ENCODE measurements at regions not wholly inside any gene's neighbourhood (a gene's known extent, or its start where the extent isn't known, plus 50 kb on each side); places are given as distances from the start of the nearest gene placed in this dataset.
"Not testable (repeated sequence)": the region's sequence is repeated elsewhere in the genome, so short reads cannot be mapped to it uniquely, and the experiment has no call there.

GRCh38 chr12:66744461-66744860, 65.6 kb upstream of the GRIP1 start:
- no peak for FAIRE-seq
- no peak for TF ChIP-seq SPI1 (IDR thresholded peaks at IDR 0.05; ENCODE audit: low read depth, low read length)
- no peak for DNase-seq (ENCODE audit: insufficient read length, low spot score)

GRCh38 chr12:66744956-66745383, 66.1 kb upstream of the GRIP1 start:
- DNase-seq (ENCODE audit: insufficient read length, low spot score) (no peak), FAIRE-seq (no peak)
- TF ChIP-seq PAX5 (IDR thresholded peaks at IDR 0.05; ENCODE audit: insufficient read depth, low read length, severe bottlenecking), result no peak
- TF ChIP-seq POLR2A (IDR thresholded peaks at IDR 0.05; ENCODE audit: low read depth, low read length), result no peak
- TF ChIP-seq SPI1 (IDR thresholded peaks at IDR 0.05; ENCODE audit: low read depth, low read length), result no peak
- TF ChIP-seq TAF1 (IDR thresholded peaks at IDR 0.05; ENCODE audit: low read depth, low read length), result no peak
- no peak for TF ChIP-seq POU2F2 (IDR thresholded peaks at IDR 0.05; ENCODE audit: low read depth, low read length)
- no peak for TF ChIP-seq POLR2AphosphoS5 (IDR thresholded peaks at IDR 0.05; ENCODE audit: low read depth, low read length)

- FAIRE-seq (no peak), DNase-seq (ENCODE audit: insufficient read length, low spot score) (no peak)
- no peak for TF ChIP-seq TAF1 (IDR thresholded peaks at IDR 0.05; ENCODE audit: low read depth, low read length)
- TF ChIP-seq POLR2A (IDR thresholded peaks at IDR 0.05; ENCODE audit: low read depth, low read length), result no peak
- TF ChIP-seq POU2F2 (IDR thresholded peaks at IDR 0.05; ENCODE audit: low read depth, low read length), result no peak
- no peak for TF ChIP-seq POLR2AphosphoS5 (IDR thresholded peaks at IDR 0.05; ENCODE audit: low read depth, low read length)
- TF ChIP-seq SPI1 (IDR thresholded peaks at IDR 0.05; ENCODE audit: low read depth, low read length), result no peak
- TF ChIP-seq PAX5 (IDR thresholded peaks at IDR 0.05; ENCODE audit: insufficient read depth, low read length, severe bottlenecking), result no peak
Measured at GRCh38 chr12:66746489-66747201, 67.8 kb upstream of the GRIP1 start.

GRCh38 chr12:66751432-66752113, 72.7 kb upstream of the GRIP1 start:
- DNase-seq (ENCODE audit: insufficient read length, low spot score) (no peak), FAIRE-seq (no peak)
- TF ChIP-seq PAX5 (IDR thresholded peaks at IDR 0.05; ENCODE audit: insufficient read depth, low read length, severe bottlenecking) (no peak), POLR2AphosphoS5 (IDR thresholded peaks at IDR 0.05; ENCODE audit: low read depth, low read length) (no peak), SPI1 (IDR thresholded peaks at IDR 0.05; ENCODE audit: low read depth, low read length) (no peak), TAF1 (IDR thresholded peaks at IDR 0.05; ENCODE audit: low read depth, low read length) (no peak), POU2F2 (IDR thresholded peaks at IDR 0.05; ENCODE audit: low read depth, low read length) (no peak), POLR2A (IDR thresholded peaks at IDR 0.05; ENCODE audit: low read depth, low read length) (no peak)

GRCh38 chr12:66753810-66754209, 74.9 kb upstream of the GRIP1 start:
- no peak for DNase-seq (ENCODE audit: insufficient read length, low spot score)
- FAIRE-seq, result no peak
- TF ChIP-seq SPI1 (IDR thresholded peaks at IDR 0.05; ENCODE audit: low read depth, low read length), result no peak
- TF ChIP-seq TAF1 (IDR thresholded peaks at IDR 0.05; ENCODE audit: low read depth, low read length), result no peak
- TF ChIP-seq POLR2AphosphoS5 (IDR thresholded peaks at IDR 0.05; ENCODE audit: low read depth, low read length), result no peak
- no peak for TF ChIP-seq PAX5 (IDR thresholded peaks at IDR 0.05; ENCODE audit: insufficient read depth, low read length, severe bottlenecking)
- TF ChIP-seq POU2F2 (IDR thresholded peaks at IDR 0.05; ENCODE audit: low read depth, low read length), result no peak
- no peak for TF ChIP-seq POLR2A (IDR thresholded peaks at IDR 0.05; ENCODE audit: low read depth, low read length)

GRCh38 chr12:66755727-66756395, 77.0 kb upstream of the GRIP1 start:
- FAIRE-seq (no peak), DNase-seq (ENCODE audit: insufficient read length, low spot score) (no peak)
- no peak for TF ChIP-seq POLR2A (IDR thresholded peaks at IDR 0.05; ENCODE audit: low read depth, low read length)
- no peak for TF ChIP-seq POU2F2 (IDR thresholded peaks at IDR 0.05; ENCODE audit: low read depth, low read length)
- no peak for TF ChIP-seq SPI1 (IDR thresholded peaks at IDR 0.05; ENCODE audit: low read depth, low read length)
- no peak for TF ChIP-seq TAF1 (IDR thresholded peaks at IDR 0.05; ENCODE audit: low read depth, low read length)
- no peak for TF ChIP-seq POLR2AphosphoS5 (IDR thresholded peaks at IDR 0.05; ENCODE audit: low read depth, low read length)

GRCh38 chr12:66756631-66757030, 77.8 kb upstream of the GRIP1 start:
- no peak for DNase-seq (ENCODE audit: insufficient read length, low spot score)
- no peak for FAIRE-seq
- TF ChIP-seq POU2F2 (IDR thresholded peaks at IDR 0.05; ENCODE audit: low read depth, low read length) (no peak), POLR2AphosphoS5 (IDR thresholded peaks at IDR 0.05; ENCODE audit: low read depth, low read length) (no peak), POLR2A (IDR thresholded peaks at IDR 0.05; ENCODE audit: low read depth, low read length) (no peak), PAX5 (IDR thresholded peaks at IDR 0.05; ENCODE audit: insufficient read depth, low read length, severe bottlenecking) (no peak)

- not testable (repeated sequence) for DNase-seq (ENCODE audit: insufficient read length, low spot score); FAIRE-seq
Measured at GRCh38 chr12:66760122-66760521, 81.2 kb upstream of the GRIP1 start.

- no peak for DNase-seq (ENCODE audit: insufficient read length, low spot score)
- no peak for FAIRE-seq
- TF ChIP-seq TAF1 (IDR thresholded peaks at IDR 0.05; ENCODE audit: low read depth, low read length) (no peak), PAX5 (IDR thresholded peaks at IDR 0.05; ENCODE audit: insufficient read depth, low read length, severe bottlenecking) (no peak)
Measured at GRCh38 chr12:66763467-66763866, 84.6 kb upstream of the GRIP1 start.

- FAIRE-seq (no peak), DNase-seq (ENCODE audit: insufficient read length, low spot score) (no peak)
- TF ChIP-seq POU2F2 (IDR thresholded peaks at IDR 0.05; ENCODE audit: low read depth, low read length) (no peak), POLR2A (IDR thresholded peaks at IDR 0.05; ENCODE audit: low read depth, low read length) (no peak), TAF1 (IDR thresholded peaks at IDR 0.05; ENCODE audit: low read depth, low read length) (no peak), PAX5 (IDR thresholded peaks at IDR 0.05; ENCODE audit: insufficient read depth, low read length, severe bottlenecking) (no peak), POLR2AphosphoS5 (IDR thresholded peaks at IDR 0.05; ENCODE audit: low read depth, low read length) (no peak), SPI1 (IDR thresholded peaks at IDR 0.05; ENCODE audit: low read depth, low read length) (no peak)
Measured at GRCh38 chr12:66765204-66765603, 86.3 kb upstream of the GRIP1 start.

Data from GM12891 (cell line).